ENCODE measurements at regions not wholly inside any gene's neighbourhood (a gene's known extent, or its start where the extent isn't known, plus 50 kb on each side); places are given as distances from the start of the nearest gene placed in this dataset.
"Not testable (repeated sequence)": the region's sequence is repeated elsewhere in the genome, so short reads cannot be mapped to it uniquely, and the experiment has no call there.

- no peak for DNase-seq (ENCODE audit: low read depth)
Measured at GRCh38 chr20:20795119-20795518, 82.7 kb upstream of the RALGAPA2 start.

GRCh38 chr20:20793591-20793990 is 81.1 kb upstream of the RALGAPA2 start:
- DNase-seq (ENCODE audit: low read depth), result no peak

GRCh38 chr20:20791664-20792568 is 79.5 kb upstream of the RALGAPA2 start:
- DNase-seq (ENCODE audit: low read depth), result no peak

- DNase-seq (ENCODE audit: low read depth), result no peak
Measured at GRCh38 chr20:20788308-20788707, 75.9 kb upstream of the RALGAPA2 start.

GRCh38 chr20:20786428-20786827 is 74.0 kb upstream of the RALGAPA2 start:
- DNase-seq (ENCODE audit: low read depth), result no peak

GRCh38 chr20:20785226-20785625 is 72.8 kb upstream of the RALGAPA2 start:
- no peak for DNase-seq (ENCODE audit: low read depth)

- DNase-seq (ENCODE audit: low read depth), result not testable (repeated sequence)
Measured at GRCh38 chr20:20784450-20784849, 72.0 kb upstream of the RALGAPA2 start.

- no peak for DNase-seq (ENCODE audit: low read depth)
Measured at GRCh38 chr20:20783450-20783849, 71.0 kb upstream of the RALGAPA2 start.

GRCh38 chr20:20782755-20783154 is 70.3 kb upstream of the RALGAPA2 start:
- no peak for DNase-seq (ENCODE audit: low read depth)

- DNase-seq (ENCODE audit: low read depth), result no peak
Measured at GRCh38 chr20:20782231-20782630, 69.8 kb upstream of the RALGAPA2 start.

- DNase-seq (ENCODE audit: low read depth), result no peak
Measured at GRCh38 chr20:20781029-20781428, 68.6 kb upstream of the RALGAPA2 start.

GRCh38 chr20:20780127-20780824 is 67.8 kb upstream of the RALGAPA2 start:
- no peak for DNase-seq (ENCODE audit: low read depth)

- DNase-seq (ENCODE audit: low read depth), result no peak
Measured at GRCh38 chr20:20778676-20779075, 66.2 kb upstream of the RALGAPA2 start.

GRCh38 chr20:20772497-20773085 is 60.1 kb upstream of the RALGAPA2 start:
- no peak for DNase-seq (ENCODE audit: low read depth)

GRCh38 chr20:20768202-20768815 is 55.9 kb upstream of the RALGAPA2 start:
- no peak for DNase-seq (ENCODE audit: low read depth)

GRCh38 chr20:20765696-20766365 is 53.4 kb upstream of the RALGAPA2 start:
- no peak for DNase-seq (ENCODE audit: low read depth)

GRCh38 chr20:20763650-20764049 is 51.2 kb upstream of the RALGAPA2 start:
- DNase-seq (ENCODE audit: low read depth), result no peak

All from GM04504 (cell line).